ENCODE measurements at regions not wholly inside any gene's neighbourhood (a gene's known extent, or its start where the extent isn't known, plus 50 kb on each side); places are given as distances from the start of the nearest gene placed in this dataset.

- TF ChIP-seq, protein P1, sequence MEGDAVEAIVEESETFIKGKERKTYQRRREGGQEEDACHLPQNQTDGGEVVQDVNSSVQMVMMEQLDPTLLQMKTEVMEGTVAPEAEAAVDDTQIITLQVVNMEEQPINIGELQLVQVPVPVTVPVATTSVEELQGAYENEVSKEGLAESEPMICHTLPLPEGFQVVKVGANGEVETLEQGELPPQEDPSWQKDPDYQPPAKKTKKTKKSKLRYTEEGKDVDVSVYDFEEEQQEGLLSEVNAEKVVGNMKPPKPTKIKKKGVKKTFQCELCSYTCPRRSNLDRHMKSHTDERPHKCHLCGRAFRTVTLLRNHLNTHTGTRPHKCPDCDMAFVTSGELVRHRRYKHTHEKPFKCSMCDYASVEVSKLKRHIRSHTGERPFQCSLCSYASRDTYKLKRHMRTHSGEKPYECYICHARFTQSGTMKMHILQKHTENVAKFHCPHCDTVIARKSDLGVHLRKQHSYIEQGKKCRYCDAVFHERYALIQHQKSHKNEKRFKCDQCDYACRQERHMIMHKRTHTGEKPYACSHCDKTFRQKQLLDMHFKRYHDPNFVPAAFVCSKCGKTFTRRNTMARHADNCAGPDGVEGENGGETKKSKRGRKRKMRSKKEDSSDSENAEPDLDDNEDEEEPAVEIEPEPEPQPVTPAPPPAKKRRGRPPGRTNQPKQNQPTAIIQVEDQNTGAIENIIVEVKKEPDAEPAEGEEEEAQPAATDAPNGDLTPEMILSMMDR (IDR thresholded peaks at IDR 0.05; ENCODE audit: low read length), result no peak
- TF ChIP-seq EZH2 (IDR thresholded peaks at IDR 0.05; ENCODE audit: borderline replicate concordance, low read length), result no peak
These were observed 380.3 kb downstream of the PLPP3 start for GRCh38 chr1:56199061-56199460.
